HG03159 (cell line): ENCODE measurements at regions not wholly inside any gene's neighbourhood (a gene's known extent, or its start where the extent isn't known, plus 50 kb on each side); places are given as distances from the start of the nearest gene placed in this dataset.
"Not testable (repeated sequence)": the region's sequence is repeated elsewhere in the genome, so short reads cannot be mapped to it uniquely, and the experiment has no call there.

ENCODE experiments used
- ATAC-seq: cut with Tn5 transposase; IDR thresholded peaks from one replicate; pipeline ENCODE4 v1.9.1; 2021; ENCODE audit warnings: mild to moderate bottlenecking, moderate library complexity; ENCODE audit not compliant: unreplicated experiment

- no peak for ATAC-seq
Measured at GRCh38 chr5:112472614-112473013, 53.5 kb upstream of the EPB41L4A start.

GRCh38 chr5:112473989-112474388 is 54.9 kb upstream of the EPB41L4A start:
- ATAC-seq = no peak

GRCh38 chr5:112475747-112476365 is 56.8 kb upstream of the EPB41L4A start:
- no peak for ATAC-seq

GRCh38 chr5:112479418-112479817 is 60.3 kb upstream of the EPB41L4A start:
- no peak for ATAC-seq

GRCh38 chr5:112480501-112480900 is 61.4 kb upstream of the EPB41L4A start:
- ATAC-seq = no peak

GRCh38 chr5:112483704-112484103 is 64.6 kb upstream of the EPB41L4A start:
- no peak for ATAC-seq

- ATAC-seq = no peak
Measured at GRCh38 chr5:112485934-112486355, 66.9 kb upstream of the EPB41L4A start.

- no peak for ATAC-seq
Measured at GRCh38 chr5:112491257-112491656, 72.2 kb upstream of the EPB41L4A start.

- ATAC-seq = peak; percentile 100
Measured at GRCh38 chr5:112492291-112492690, 73.2 kb upstream of the EPB41L4A start.

- not testable (repeated sequence) for ATAC-seq
Measured at GRCh38 chr5:112503749-112504501, 84.8 kb upstream of the EPB41L4A start.

- not testable (repeated sequence) for ATAC-seq
Measured at GRCh38 chr5:112509097-112509496, 90.0 kb upstream of the EPB41L4A start.

GRCh38 chr5:112511920-112512319 is 92.8 kb upstream of the EPB41L4A start:
- ATAC-seq = no peak

- ATAC-seq = no peak
Measured at GRCh38 chr5:112512901-112513300, 93.8 kb upstream of the EPB41L4A start.

- ATAC-seq = no peak
Measured at GRCh38 chr5:112514111-112514510, 95.0 kb upstream of the EPB41L4A start.

GRCh38 chr5:112520474-112520873 is 101.4 kb upstream of the EPB41L4A start:
- not testable (repeated sequence) for ATAC-seq

- ATAC-seq = peak; percentile 45
Measured at GRCh38 chr5:112522891-112523673, 104.0 kb upstream of the EPB41L4A start.

- peak; percentile 79 for ATAC-seq
Measured at GRCh38 chr5:112523674-112524263, 104.7 kb upstream of the EPB41L4A start.

- ATAC-seq = no peak
Measured at GRCh38 chr5:112525217-112525616, 106.1 kb upstream of the EPB41L4A start.

- no peak for ATAC-seq
Measured at GRCh38 chr5:112528928-112529327, 109.9 kb upstream of the EPB41L4A start.

GRCh38 chr5:112529525-112529924 is 110.4 kb upstream of the EPB41L4A start:
- no peak for ATAC-seq

GRCh38 chr5:112532654-112533360 is 113.7 kb upstream of the EPB41L4A start:
- no peak for ATAC-seq
